ENCODE measurements at regions not wholly inside any gene's neighbourhood (a gene's known extent, or its start where the extent isn't known, plus 50 kb on each side); places are given as distances from the start of the nearest gene placed in this dataset.

- dilution Hi-C loops (cut with HindIII; ENCODE audit: low sequenced_read_pairs, unreplicated experiment) (no loop called here), intact Hi-C loops (cut with micrococcal nuclease) (no loop called here), in situ Hi-C loops (cut with MboI; ENCODE audit: low sequenced_read_pairs) (no loop called here)
- no peak overlapping the region for H3K4me3 ChIP-seq (ENCODE audit: insufficient read depth, low read depth, low read length)
- BruUV-seq (replicated peaks), result no TSS peak
- H3K9ac ChIP-seq (ENCODE audit: low read depth, low read length), result no peak overlapping the region
- H4K20me1 ChIP-seq (ENCODE audit: insufficient read depth, low read length), result no peaks in the 10 kb centered on the region
- H2BK120ac ChIP-seq (ENCODE audit: low read depth, low read length), result no peak overlapping the region
- H3K9me3 ChIP-seq (ENCODE audit: control insufficient read depth, insufficient read depth, low read length), result peaks cover 20% of the 10 kb centered on the region
- H3K4ac ChIP-seq (ENCODE audit: low read depth, low read length), result no peak overlapping the region
- no peaks in the 10 kb centered on the region for H3K9me1 ChIP-seq (ENCODE audit: insufficient read depth, low read length)
- H3K4me1 ChIP-seq (ENCODE audit: control insufficient read depth, insufficient read depth, low read length), result no peaks in the 10 kb centered on the region
- no peak overlapping the region for H3K23ac ChIP-seq (ENCODE audit: low read depth, low read length)
- no peak overlapping the region for H2AK9ac ChIP-seq (replicated peaks; ENCODE audit: low read depth, low read length, poor library complexity)
- ATAC-seq (ENCODE audit: low read depth) (no peak), DNase-seq (no peak)
- H4K5ac ChIP-seq (ENCODE audit: low read depth, low read length), result no peak overlapping the region
- H3K14ac ChIP-seq (replicated peaks; ENCODE audit: low read depth, low read length), result no peak overlapping the region
- no peak overlapping the region for H4K91ac ChIP-seq (ENCODE audit: insufficient read depth, low read depth, low read length)
- H3K27ac ChIP-seq (ENCODE audit: insufficient read depth, low read length), result no peak overlapping the region
- H2BK20ac ChIP-seq (ENCODE audit: low read depth, low read length), result no peak overlapping the region
- ChIA-PET POLR2A (ENCODE audit: unreplicated experiment) (no interaction called here), CTCF (no interaction called here)
- no peak overlapping the region for H4K8ac ChIP-seq (ENCODE audit: low read depth in 2 of 2, low read length in 2 of 2)
- H3K79me1 ChIP-seq (ENCODE audit: low read depth in 1 of 2, low read length in 2 of 2), result no peaks in the 10 kb centered on the region
- H3K4me2 ChIP-seq (ENCODE audit: low read depth, low read length), result no peak overlapping the region
- H3K27me3 ChIP-seq (ENCODE audit: control insufficient read depth, insufficient read depth, low read length), result no peaks in the 10 kb centered on the region
- TF ChIP-seq RAD21 (IDR thresholded peaks at IDR 0.05; ENCODE audit: low read length) (no peak), BHLHE40 (IDR thresholded peaks at IDR 0.05; ENCODE audit: low read depth, low read length) (no peak), NFE2L2 (IDR thresholded peaks at IDR 0.05; ENCODE audit: low read depth, low read length) (no peak), CEBPB (IDR thresholded peaks at IDR 0.05; ENCODE audit: low read depth, low read length) (no peak), CTCF (conservative IDR thresholded peaks at IDR 0.05; ENCODE audit: low read depth, low read length) (no peak), POLR2A (IDR thresholded peaks at IDR 0.05; ENCODE audit: low read depth, low read length) (no peak), MAFK (IDR thresholded peaks at IDR 0.05; ENCODE audit: low read depth, low read length) (no peak)
- WGBS, 2 experiments (ENCODE audit: extremely low coverage in 2 of 2, insufficient read length in 1 of 2), result no CpG with 5 or more reads among the region's 17 CpGs
- no peaks in the 10 kb centered on the region for H3K36me3 ChIP-seq (ENCODE audit: control insufficient read depth, insufficient read depth, low read length)
- no peak overlapping the region for H3K56ac ChIP-seq (ENCODE audit: extremely low read depth, insufficient read depth, low read length)
- H2AK5ac ChIP-seq (ENCODE audit: low read depth, low read length), result no peak overlapping the region
- H2BK15ac ChIP-seq (ENCODE audit: low read depth, low read length), result no peak overlapping the region
- H2AFZ ChIP-seq (replicated peaks; ENCODE audit: low read length, poor library complexity), result no peak overlapping the region
- no peak overlapping the region for H3K18ac ChIP-seq (ENCODE audit: low read depth, low read length)
- H2BK5ac ChIP-seq (ENCODE audit: low read depth, low read length, poor library complexity, severe bottlenecking), result no peak overlapping the region
Observed at GRCh38 chr7:68470836-68471435, 1127.3 kb upstream of the AUTS2 start.

All from IMR-90 (cell line).